GM21528 (cell line): ENCODE measurements at regions not wholly inside any gene's neighbourhood (a gene's known extent, or its start where the extent isn't known, plus 50 kb on each side); places are given as distances from the start of the nearest gene placed in this dataset.

Source experiments
- ATAC-seq: cut with Tn5 transposase; IDR thresholded peaks from one replicate; pipeline ENCODE4 v1.9.1; 2021; ENCODE audit warnings: mild to moderate bottlenecking, moderate library complexity; ENCODE audit not compliant: unreplicated experiment, low FRiP score

DNA sequence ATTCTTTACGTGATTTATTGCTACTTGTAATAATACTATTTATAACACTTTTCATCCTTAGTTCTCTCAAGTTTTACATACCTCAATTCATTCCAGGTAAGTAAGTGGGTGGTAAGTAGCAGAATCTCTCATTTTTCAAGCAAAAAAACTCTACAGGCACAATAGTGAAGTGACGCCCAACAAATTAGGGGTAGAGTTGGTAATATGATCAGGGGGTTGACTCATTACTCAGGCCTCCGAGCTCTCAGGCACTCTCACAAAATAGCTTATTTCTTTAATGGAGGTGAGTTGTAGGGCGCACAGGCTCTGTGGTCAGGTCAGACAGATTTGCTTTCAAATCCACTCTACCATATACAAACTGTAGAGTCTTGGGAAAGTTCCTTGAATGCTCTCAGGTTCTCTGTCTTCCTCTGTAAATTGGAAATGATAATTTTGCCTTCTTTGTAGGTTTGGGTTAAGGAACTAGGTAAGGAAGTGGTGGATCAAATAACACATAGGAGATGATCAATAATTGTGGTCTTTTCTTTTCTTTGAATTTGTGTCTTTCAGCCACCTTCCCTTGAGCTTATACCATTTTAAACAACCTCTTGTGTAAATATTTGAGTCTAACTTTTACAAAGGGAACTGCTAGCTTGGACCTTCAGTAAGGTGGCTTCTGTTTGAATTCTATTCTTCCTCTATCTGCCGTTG is 134.9 kb upstream of the LEF1 start:
- ATAC-seq = no peak

DNA sequence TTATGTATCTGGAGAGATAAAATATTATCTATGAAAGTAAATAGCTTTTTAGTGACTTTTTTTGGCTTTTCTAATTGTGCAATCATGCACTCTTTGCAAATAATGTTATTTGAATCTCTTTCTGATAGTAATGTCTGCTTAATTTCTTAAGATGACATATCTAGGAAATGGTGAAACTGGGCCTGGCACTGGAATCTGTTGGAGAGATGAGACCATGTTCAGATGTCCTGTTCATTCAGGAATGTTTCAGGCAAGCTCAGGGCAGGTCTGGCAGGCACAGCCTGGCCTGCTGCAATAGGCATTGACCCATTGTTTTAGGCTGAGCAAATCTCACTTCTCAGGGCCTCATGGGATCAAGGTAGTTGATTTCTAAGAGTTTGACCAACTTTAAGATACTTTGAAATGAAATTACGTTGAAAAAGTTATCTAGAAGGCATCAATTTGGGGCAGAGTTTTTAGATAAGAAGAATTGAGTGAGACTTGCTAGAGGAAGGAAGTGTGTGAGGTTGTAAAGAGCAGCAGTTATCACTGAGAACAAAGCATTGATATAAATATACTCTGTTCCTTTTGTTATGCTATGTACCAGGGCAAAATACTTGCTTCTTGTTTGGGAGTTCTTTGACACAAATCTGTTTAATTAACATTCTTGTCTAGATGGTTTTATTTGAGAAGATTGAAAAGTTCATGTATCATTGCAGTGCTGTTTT is 133.0 kb upstream of the LEF1 start:
- no peak for ATAC-seq

DNA sequence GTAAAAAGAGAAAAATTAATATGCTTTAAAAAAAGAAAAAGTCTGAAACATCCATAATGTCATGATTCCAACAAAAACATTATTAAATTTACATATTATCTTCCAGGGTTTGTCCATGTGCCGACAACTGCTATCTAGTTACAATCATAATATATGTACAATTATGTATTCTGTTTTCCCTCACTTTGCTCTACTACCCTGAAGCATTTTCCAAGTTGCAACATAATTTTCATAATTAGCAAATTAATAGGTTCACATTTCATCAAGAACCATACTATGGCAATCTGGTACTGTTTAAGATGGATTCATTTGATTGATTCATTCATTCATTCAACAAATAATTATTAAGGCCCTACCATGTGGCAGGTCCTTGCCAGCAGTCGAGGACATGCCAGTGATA is 128.9 kb upstream of the LEF1 start:
- ATAC-seq = no peak

DNA sequence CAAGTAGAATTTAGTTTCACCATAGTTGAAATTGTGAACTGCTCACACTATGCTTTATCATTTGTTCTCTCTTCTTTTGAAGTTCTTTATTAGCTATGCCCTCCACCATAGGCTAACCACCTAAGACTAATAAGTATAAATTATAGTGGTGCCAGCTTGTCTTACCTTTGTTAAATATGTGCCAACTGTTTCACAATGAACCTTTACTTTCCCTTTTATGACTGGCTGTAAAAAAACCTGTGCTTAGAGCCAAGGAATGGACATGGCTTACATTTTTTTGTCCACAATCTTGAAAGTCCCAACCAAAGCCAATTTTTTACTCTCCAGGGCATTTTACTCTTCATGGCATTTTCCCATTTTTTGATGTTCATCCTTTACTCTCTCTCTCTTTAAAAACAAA is 123.5 kb upstream of the LEF1 start:
- no peak for ATAC-seq

DNA sequence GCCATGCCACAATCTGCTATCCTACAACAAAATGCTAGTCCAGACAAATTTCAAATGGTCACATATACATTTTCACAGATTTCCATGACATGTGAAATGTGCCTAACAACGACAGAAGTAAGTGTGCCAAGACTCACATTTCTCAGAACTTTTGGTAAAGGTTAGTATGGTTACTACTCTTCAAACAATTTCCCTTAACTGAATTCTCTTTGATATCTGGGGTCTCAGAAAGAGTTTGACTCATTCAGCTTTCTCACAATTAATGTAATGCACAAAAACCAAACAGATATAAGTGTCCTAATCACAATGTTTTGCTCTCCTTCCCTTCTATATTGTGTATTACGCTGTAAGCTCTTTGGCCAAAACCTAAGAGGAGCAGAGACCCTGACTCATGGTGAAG is 122.4 kb upstream of the LEF1 start:
- no peak for ATAC-seq

DNA sequence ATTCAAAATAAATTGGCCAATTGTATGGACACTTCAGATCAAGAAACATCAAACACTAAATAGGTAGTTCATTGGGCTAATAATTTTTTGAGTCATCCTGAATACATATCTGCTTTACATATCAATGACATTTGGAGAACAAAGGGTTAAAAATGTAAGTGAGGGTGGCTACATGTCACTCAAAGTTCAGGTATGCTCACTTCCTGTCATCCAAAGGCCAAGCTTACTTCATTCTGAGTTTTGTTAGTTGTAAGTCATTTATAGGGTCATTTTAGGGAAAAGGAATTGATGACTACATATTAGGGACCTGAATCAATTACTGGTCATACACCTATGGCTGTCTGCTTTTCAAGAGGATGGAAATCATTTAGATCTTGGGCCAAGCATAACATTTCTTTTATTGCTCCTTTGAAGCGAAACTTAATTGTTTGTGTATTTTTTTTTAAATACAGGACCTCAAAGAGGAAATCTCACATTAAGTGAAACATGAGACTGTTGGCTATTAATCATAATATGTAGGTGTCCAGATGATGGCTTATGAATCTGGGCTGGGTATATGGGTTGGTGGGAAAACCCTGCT is 119.2 kb upstream of the LEF1 start:
- ATAC-seq = no peak

DNA sequence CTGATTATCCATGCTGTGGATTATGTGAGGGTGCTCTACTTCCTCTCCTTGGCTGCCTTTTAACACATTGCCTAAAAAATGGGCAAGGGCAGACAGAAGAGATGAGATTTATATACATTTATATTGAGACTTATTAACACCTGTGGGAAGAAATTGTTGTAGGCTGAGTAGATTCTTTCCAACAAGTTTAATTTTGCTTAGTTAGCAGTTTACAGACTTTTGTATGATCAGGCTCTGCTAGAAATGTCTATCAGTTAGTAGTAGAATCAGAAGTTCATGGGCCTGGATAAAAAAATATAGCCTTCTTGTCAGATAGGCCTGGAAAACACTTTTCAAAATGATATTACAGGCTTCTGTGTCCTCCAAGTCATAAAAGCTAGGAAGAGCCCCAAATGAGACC is 111.3 kb upstream of the LEF1 start:
- no peak for ATAC-seq

DNA sequence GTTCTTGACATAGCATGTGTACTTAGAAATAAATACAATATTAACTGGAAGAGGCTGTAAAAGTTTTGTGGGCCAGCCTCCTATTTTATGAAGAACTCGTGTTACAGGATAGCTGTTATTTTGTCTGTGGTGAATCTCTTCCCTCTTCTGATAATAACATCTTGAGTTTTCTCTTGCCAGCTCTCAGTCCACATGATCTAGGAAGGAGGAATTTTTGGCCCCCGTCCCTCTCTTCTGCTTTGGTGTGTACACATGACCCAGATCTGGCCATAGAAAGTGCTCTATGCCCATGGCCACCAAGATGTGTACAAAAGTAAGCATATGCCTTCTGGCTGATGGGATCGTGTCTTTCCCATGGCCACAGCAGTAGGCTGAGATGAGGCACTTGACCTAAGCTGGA is 108.0 kb upstream of the LEF1 start:
- no peak for ATAC-seq

DNA sequence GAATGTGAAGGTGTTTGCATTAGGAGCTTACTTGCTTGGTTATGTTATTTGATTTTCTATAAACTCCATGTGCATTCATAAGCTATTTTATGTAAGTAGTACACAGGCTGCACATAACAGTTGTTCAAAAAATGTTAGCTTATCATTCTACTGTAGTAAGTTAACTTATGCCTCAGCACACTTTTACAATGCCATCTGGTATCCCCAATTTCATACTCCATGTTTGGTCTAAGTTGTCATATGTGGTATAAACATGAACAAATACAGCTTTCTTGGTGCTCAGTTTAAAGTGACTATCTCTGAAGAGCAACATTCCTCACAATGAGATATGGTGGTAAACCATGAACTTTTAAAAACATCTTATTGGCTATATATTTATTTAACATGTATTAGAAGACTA is 104.3 kb upstream of the LEF1 start:
- no peak for ATAC-seq

DNA sequence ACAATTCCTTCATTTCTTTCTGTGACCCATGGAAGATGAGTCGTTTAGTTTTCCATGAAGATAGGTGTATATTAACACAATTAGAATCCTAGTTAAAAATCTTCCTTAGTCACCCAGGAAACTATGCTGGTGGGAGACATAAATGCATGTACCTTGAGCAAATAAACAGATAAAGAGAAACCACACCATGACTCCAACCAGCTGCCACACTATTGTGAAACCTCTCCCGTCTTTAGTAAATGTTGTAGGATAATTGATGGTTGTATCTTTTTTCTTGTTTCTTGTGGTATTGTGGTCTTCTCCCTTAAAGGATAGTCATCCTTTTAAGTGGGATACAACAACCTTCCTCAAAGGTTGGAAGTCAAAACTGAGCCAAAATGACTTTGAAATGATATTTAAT is 103.8 kb upstream of the LEF1 start:
- ATAC-seq = no peak

DNA sequence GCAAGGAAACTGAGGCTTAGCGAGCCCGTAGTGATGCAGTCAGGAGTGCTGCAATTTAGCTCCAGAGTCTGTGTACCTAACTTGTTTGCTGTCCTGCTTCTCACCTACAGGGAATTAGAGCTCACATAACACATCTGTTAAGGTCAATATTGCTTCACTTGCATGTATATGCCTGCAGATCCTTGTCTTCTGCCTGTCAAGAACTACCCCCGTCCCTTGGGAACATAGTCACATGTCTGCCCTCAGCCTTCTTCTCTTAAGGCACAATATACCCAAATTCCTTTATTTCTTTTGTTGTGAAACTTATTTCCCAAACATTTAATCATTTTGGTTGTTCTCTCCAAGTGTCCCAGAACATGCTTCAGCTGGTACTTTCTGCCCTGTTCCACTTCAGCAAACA is 103.3 kb upstream of the LEF1 start:
- no peak for ATAC-seq

DNA sequence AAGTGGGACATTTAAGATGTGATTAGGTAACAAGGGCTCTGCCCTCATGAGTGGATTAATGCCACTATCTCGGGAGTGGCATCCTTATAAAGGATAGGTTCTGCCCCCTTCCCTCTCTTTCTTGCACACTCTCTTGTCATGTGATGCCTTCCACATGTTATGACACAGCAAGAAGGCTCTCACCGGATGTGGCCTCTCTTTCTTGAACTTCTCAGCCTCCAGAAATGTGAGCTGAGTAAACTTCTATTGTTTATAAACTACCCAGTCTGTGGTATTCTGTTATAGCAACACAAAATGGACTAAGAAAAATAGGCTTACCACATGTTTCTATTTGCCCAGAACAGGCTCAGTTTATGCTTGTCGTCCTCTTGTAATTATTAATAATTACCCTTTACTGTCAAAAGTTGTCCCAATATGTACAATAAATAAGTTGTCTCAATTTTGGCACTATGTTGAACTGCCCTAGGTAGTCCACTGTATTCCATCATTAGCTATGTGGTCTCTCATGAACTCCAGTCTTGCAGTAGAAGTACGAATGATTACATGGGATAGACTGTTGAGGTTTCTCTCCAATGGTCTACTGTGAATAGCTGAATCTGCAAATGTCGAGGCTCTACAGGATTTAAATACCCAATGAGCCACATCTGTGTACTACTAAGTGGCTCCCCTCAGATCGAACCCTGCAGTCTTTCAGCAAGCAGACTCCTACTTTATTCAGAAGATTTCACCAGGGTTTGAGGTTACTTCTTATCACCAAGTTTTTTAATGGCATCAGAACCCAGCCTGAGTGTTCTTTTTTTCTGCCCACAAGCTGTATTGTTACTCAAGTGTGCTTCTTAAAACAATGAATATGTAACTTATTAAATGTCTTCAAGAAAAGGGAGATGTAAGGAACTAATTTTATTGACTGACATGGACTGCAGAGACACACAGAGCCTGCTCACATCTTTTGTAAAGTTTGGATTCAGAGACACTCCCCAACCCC is 102.0 kb upstream of the LEF1 start:
- no peak for ATAC-seq

DNA sequence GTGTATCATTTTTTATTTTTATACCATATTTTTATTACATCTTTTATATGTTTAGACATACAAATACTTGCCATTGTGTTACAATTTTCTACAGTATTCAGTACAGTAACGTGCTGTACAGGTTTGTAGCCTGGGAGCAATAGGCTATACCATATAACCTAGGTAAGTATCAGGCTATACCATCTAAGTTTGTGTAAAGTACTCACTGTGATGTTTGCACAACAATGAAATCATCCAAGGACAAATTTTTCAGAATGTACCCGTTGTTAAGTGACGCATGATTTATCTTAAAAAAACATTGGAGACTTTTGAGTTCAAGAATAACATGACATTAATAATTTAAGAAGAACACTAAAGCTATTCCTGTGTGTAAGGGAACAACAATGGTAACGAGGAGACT is 96.0 kb upstream of the LEF1 start:
- no peak for ATAC-seq

DNA sequence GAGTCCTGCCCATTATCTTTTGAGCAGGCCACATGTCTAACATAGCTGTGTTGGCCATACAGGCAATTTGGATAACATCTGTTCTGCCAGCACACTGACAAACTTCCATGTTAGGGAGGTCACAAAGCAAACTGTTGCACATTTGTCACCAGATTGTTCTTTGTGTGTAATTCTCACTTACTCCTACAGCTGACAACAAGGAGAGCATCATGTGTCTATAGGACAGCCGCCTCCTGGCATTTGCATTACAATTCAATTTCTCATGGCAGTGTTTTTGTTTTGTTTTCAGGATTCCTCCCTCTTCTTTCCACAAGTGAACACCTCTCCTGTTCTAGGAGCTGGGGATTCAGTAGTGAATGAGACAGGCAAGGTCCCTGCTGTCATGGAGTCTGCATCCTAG is 94.3 kb upstream of the LEF1 start:
- ATAC-seq = no peak

DNA sequence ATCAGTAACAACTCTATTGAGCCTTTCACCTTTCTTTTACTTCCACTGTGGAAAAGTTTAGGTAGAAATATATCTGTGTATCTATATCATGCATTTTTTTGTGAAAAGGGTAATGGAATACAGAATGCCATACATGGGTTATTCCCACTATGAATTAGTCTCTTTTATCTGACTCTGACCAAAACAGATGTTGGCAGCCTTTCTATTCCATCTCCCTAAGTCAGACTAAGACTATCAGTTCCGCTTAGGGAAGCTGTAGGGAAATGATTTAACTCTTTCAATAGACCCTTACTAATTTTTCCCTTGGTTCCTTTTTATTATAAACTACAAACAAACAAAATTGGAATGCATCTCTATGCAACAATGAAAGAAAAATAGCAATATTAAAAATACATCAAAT is 92.3 kb upstream of the LEF1 start:
- ATAC-seq = no peak

DNA sequence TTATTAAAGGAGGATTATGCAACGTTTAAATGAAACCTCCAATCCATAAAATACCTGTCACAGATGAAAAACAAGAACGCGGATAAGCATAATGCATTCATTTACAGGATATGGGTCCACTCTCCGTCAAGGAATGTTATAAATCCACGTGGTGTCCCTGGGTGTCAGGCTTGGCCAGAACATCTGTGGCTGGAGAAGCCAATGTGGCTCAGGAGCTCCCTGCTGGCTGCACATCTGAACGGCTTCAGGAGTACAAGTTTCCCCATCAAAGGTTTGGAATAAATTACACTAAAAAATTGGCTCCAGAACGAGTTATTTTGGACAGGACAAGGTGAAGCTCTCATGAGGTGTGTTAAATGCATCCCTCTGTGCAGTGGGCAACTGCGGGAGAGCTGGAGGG is 87.8 kb upstream of the LEF1 start:
- no peak for ATAC-seq

DNA sequence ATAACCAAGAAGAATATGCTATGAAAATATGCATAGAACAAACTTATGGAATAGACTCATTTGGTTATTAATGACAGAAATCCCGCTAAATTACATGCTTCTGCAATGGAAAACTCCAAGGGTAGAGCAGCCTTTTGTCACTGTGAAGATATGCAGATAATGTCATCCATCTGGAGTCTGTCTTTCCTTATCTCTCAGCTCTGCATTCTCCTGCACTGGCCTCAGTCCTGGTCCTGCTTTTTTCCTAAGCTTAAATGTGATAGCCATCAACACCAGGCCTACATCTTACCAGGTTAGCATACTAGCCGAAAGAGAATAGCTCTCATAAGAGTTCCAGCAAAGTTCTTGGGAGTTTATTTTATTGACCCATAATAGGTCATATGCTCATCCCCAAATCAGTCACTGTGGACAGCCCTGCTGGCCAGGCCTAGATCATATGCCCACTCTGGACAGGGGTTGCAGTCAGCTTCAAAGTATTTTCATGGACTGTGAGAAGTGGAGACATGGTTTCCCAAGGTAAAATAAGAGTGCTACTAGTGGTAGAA is 86.5 kb upstream of the LEF1 start:
- no peak for ATAC-seq

DNA sequence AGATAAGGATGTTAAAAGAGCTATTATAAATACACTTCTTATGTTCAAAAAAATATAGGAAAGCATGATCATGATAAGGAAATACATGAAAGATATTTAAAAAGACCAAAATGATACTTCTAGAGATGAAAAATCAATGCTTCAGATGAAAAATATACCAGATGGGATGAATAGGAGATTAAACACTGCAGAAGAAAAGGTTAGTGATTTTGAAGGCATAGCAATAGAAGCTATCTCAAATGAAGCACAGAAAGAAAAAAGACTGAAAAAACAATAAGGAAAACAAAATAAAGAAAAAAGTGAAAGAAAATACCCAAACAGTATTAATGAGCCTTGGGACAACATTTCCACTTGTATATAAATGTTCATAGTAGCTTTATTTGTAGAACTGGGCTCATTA is 80.7 kb upstream of the LEF1 start:
- ATAC-seq = no peak

DNA sequence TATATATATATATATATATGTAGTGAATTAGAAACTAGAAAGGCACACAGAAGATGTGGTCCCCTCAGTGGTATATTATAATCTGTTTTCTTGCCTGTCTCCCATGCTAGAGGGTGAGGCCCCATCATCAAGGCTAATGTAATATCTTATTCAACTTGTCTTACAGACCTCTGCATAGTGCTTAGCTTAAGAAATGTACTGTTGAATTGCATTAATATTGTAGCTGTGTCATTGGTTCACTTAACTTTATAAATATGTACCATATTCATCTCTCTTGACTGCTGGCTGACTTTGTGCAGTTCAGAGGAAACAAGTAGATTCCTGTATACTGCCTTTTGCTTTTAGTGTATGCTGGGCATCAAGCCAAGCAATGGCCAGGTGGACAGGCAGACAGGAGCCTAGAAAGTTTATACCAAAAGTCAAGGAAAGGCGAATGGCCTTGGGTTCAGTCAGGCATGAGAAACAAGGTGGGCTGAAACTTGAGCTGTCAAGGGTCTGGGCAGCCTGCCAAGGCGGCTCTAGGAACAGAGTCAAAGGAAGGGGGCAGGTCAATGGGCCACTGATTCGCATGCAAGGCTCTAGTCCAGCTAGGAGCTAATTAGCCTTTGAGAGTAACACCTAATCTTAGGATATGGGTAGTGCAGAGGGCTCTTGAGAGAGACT is 78.8 kb upstream of the LEF1 start:
- ATAC-seq = no peak

DNA sequence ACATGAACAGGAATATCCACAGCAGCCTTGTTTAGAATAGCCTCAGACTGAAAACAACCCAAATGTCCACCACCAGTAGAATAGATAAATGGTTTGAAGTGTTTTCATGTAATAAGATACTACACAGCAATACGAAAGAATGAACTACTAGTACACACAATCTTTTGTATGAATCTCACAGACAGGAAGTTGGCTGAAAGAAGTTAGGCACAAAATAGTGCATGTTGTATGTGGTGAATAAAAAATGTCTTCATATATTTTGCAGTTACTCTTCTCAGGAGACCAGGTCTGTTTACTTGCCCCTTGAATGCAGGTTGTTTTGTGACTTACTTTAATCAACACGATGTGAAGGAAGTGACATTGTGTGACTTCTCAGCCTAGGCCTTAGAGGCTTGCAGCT is 75.9 kb upstream of the LEF1 start:
- ATAC-seq = no peak
